Subcutaneous abdominal adipose tissue (tissue), 5 donors: ENCODE measurements at regions not wholly inside any gene's neighbourhood (a gene's known extent, or its start where the extent isn't known, plus 50 kb on each side); places are given as distances from the start of the nearest gene placed in this dataset.

Source experiments
- H3K27ac ChIP-seq: one replicate; pipeline ENCODE4 v1.7.0; 2013; ENCODE audit warnings: low read depth, mild to moderate bottlenecking, inconsistent platforms, low read length, moderate library complexity
- H3K27me3 ChIP-seq, 5 donors: one replicate each; pipeline ENCODE4 v1.7.0; 2013; ENCODE audit warnings: low read length in 5 of 5, inconsistent platforms in 1 of 5; ENCODE audit not compliant: control insufficient read depth in 5 of 5, insufficient read depth in 4 of 5
- H3K36me3 ChIP-seq, 5 donors: one replicate each; pipeline ENCODE4 v1.7.0; 2013; ENCODE audit warnings: low read length in 5 of 5; ENCODE audit not compliant: control insufficient read depth in 5 of 5, insufficient read depth in 5 of 5
- H3K4me1 ChIP-seq, 5 donors: one replicate each; pipeline ENCODE4 v1.7.0; 2013; ENCODE audit warnings: low read length in 5 of 5, mild to moderate bottlenecking in 3 of 5, moderate library complexity in 1 of 5; ENCODE audit not compliant: control insufficient read depth in 5 of 5, insufficient read depth in 5 of 5
- H3K4me3 ChIP-seq, 5 donors: one replicate each; pipeline ENCODE4 v1.7.0; 2013; ENCODE audit warnings: low read length in 5 of 5, low read depth in 1 of 5
- H3K9ac ChIP-seq, 5 donors: one replicate each; pipeline ENCODE4 v1.7.0; 2013; ENCODE audit warnings: low read length in 5 of 5, mild to moderate bottlenecking in 4 of 5, moderate library complexity in 3 of 5
- H3K9me3 ChIP-seq, 5 donors: one replicate each; pipeline ENCODE4 v1.7.0; 2013; ENCODE audit warnings: low read length in 5 of 5; ENCODE audit not compliant: control insufficient read depth in 5 of 5
- donor health status: healthy.
- donor health status: healthy.
- donor health status: healthy.
- donor health status: healthy.
- donor health status: healthy.

GRCh38 chr15:70302360-70302759 is 204.6 kb upstream of the TLE3 start:
- H3K27me3 ChIP-seq = no peaks in the 10 kb centered on the region
- no peak overlapping the region for H3K27ac ChIP-seq
- H3K9ac ChIP-seq = no peak overlapping the region
- H3K36me3 ChIP-seq = no peaks in the 10 kb centered on the region
- H3K4me1 ChIP-seq = no peaks in the 10 kb centered on the region
- H3K9me3 ChIP-seq = peaks cover 4 to 9% (median 6%) of the 10 kb centered on the region in 5 donors
- no peak overlapping the region for H3K4me3 ChIP-seq

DNA sequence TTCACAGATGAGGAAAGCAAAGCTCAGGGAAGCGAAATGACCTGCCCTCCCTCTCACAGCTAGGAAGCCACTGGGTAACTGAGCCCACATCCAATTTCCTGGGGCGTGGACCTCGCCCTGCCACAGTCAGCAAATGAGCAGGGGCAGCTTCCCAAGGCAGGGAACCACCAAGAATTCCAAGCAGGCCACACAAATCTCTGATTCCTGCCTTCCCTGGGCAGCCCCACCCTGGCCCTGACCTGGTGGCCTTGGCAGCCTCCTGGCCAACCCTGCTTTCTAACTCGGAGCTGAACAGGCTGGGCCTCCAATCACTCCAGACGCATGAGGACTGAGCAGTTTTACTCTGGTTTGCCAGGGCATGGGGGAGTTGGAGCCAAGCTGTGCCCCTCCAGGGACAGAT is 203.7 kb upstream of the TLE3 start:
- H3K27ac ChIP-seq = no peak overlapping the region
- no peak overlapping the region for H3K9ac ChIP-seq
- H3K4me1 ChIP-seq = no peaks in the 10 kb centered on the region
- peaks cover 4 to 9% (median 6%) of the 10 kb centered on the region in 5 donors for H3K9me3 ChIP-seq
- H3K27me3 ChIP-seq = no peaks in the 10 kb centered on the region
- no peaks in the 10 kb centered on the region for H3K36me3 ChIP-seq
- H3K4me3 ChIP-seq = no peak overlapping the region

- no peaks in the 10 kb centered on the region for H3K27me3 ChIP-seq
Observed at GRCh38 chr15:70299931-70300869, 202.5 kb upstream of the TLE3 start.

DNA sequence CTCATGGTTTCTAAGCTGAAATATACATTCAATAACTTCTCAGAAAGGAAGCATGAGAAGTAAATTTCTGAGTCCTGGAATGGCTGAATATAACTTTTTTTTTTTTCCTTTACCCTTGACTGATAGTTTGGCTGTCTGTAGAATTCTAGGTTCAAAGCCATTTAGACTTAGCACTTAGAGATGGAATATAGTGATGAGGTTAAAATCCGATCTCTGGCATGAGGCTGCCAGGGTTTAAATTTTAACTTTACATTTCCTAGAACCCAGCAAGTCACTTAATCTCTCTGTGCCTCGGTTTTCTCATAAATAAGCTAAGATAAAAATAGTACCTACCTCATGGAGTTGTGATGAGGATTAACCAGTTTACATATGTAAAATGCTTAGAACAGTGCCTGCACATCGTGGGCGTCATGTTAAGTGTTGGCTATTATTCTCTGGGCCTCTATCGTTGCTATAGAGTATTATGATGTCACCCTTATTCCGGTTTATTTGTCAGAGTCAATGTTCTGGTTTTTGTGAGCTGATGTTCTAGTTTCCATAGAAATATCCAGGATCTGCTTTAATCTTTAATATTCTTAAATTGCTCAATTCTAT is 199.8 kb upstream of the TLE3 start:
- no peak overlapping the region for H3K27ac ChIP-seq
- H3K27me3 ChIP-seq = no peaks in the 10 kb centered on the region
- H3K4me3 ChIP-seq = no peak overlapping the region
- no peak overlapping the region for H3K9ac ChIP-seq
- H3K36me3 ChIP-seq = no peaks in the 10 kb centered on the region
- H3K9me3 ChIP-seq = no peaks in the 10 kb centered on the region
- H3K4me1 ChIP-seq = no peaks in the 10 kb centered on the region

More at GRCh38 chr15:70299931-70300869, 202.5 kb upstream of the TLE3 start:
- H3K4me3 ChIP-seq = no peak overlapping the region
- H3K27ac ChIP-seq = no peak overlapping the region
- H3K36me3 ChIP-seq = no peaks in the 10 kb centered on the region
- H3K9ac ChIP-seq = no peak overlapping the region
- no peaks in the 10 kb centered on the region for H3K4me1 ChIP-seq
- H3K9me3 ChIP-seq = peaks cover 4 to 8% (median 5%) of the 10 kb centered on the region in 5 donors

- Histone ChIP-seq H3K27me3 (no peaks in the 10 kb centered on the region), H3K27ac (no peak overlapping the region), H3K4me1 (peaks cover 0 to 26% (median 4%) of the 10 kb centered on the region in 5 donors), H3K9ac (no peak overlapping the region), H3K36me3 (no peaks in the 10 kb centered on the region), H3K4me3 (no peak overlapping the region), H3K9me3 (no peaks in the 10 kb centered on the region)
Observed at GRCh38 chr15:70294731-70295305, 197.1 kb upstream of the TLE3 start.

- H3K9me3 ChIP-seq = no peaks in the 10 kb centered on the region
- no peaks in the 10 kb centered on the region for H3K36me3 ChIP-seq
- no peak overlapping the region for H3K9ac ChIP-seq
- H3K4me1 ChIP-seq = peaks cover 3 to 36% (median 9%) of the 10 kb centered on the region in 5 donors
- no peak overlapping the region for H3K4me3 ChIP-seq
- no peaks in the 10 kb centered on the region for H3K27me3 ChIP-seq
- H3K27ac ChIP-seq = no peak overlapping the region
Observed at GRCh38 chr15:70293591-70294470, 196.1 kb upstream of the TLE3 start.

DNA sequence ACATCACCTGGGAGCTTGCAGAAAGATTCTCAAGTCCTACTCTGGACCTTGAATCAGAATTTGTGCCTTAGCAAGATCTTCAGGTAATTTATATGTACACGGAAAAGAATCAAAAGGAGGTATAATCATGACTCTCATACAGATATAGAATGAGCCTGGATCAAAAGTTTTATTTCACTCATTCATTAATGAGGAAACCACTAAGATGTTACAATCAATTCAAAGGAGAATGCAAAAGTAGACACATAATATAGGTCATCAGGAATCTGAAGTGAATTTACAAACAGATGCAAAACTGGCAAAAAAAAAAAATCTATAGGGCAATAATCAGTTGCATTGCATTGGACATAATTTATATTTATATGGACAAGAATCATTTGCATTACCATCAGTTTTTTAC is 195.4 kb upstream of the TLE3 start:
- Histone ChIP-seq H3K9ac (no peak overlapping the region), H3K4me3 (no peak overlapping the region), H3K27ac (no peak overlapping the region), H3K36me3 (no peaks in the 10 kb centered on the region), H3K4me1 (peaks cover 3 to 36% (median 9%) of the 10 kb centered on the region in 5 donors), H3K27me3 (no peaks in the 10 kb centered on the region), H3K9me3 (no peaks in the 10 kb centered on the region)

GRCh38 chr15:70292076-70292760 is 194.5 kb upstream of the TLE3 start:
- no peak overlapping the region for H3K27ac ChIP-seq
- no peaks in the 10 kb centered on the region for H3K27me3 ChIP-seq
- H3K9ac ChIP-seq = no peak overlapping the region
- H3K36me3 ChIP-seq = no peaks in the 10 kb centered on the region
- H3K4me3 ChIP-seq = no peak overlapping the region
- no peaks in the 10 kb centered on the region for H3K9me3 ChIP-seq
- H3K4me1 ChIP-seq = peaks cover 3 to 36% (median 9%) of the 10 kb centered on the region in 5 donors

DNA sequence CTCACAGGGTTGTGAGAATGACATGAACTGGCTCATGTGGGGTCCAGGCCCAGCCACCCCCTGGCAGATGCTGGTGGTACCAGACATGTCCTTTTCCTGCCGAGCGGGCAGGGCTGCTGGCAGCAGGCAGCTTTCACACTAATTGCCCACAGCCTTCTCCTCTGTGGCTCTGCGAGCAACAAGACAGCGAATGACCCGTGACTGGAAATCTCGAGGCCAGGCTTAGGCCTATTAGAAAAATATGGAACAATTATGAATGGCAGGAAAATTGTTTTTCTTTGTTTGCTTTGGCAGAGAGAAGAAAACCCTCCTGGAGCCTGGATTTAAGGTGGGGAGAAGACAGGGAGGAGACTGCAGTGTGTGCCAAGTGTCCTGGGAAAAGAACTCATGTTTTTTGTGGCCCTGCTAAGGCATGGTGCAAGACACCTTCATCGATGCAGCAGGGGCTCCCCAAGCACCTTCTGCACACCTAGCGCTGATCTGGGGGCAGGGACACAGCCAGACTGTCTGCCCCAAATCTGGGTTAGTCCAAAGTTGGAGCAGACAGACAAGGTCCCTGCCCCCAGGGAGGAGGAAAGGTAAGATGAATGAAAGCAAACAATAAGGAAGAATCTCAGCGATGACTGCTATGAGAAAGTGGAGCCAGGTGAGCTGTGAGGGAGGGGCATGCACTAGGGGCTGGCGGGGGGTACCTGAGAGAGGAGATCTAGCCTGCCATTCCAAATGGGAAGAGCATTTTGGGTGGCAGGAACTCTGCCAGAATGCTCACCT is 193.8 kb upstream of the TLE3 start:
- Histone ChIP-seq H3K27me3 (no peaks in the 10 kb centered on the region), H3K27ac (no peak overlapping the region), H3K4me3 (no peak overlapping the region), H3K9me3 (no peaks in the 10 kb centered on the region), H3K4me1 (peaks cover 3 to 36% (median 9%) of the 10 kb centered on the region in 5 donors), H3K36me3 (no peaks in the 10 kb centered on the region), H3K9ac (no peak overlapping the region)
